ENCODE measurements at regions not wholly inside any gene's neighbourhood (a gene's known extent, or its start where the extent isn't known, plus 50 kb on each side); places are given as distances from the start of the nearest gene placed in this dataset.
"Not testable (repeated sequence)": the region's sequence is repeated elsewhere in the genome, so short reads cannot be mapped to it uniquely, and the experiment has no call there.

DNA sequence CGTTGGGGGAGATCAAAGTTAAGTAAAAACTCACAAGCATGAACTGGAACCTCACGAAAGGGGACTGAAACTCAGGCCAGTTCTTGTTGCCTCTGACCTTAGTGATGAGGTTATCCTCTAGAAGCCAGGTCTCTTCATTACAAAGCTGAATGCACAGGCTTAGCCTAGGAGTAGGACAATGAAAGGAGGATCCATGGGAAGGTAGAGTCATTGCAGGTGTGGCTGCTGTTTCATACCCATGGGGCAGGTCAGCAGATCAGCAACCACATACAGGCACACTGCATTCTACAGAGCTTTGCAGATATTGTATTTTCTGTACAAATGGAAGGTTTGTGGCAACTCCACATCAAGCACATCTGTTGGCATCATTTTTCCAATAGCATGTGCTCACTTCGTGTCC lies 341.3 kb upstream of the SOX9 start:
- no peaks in the 10 kb centered on the region for H3K9me3 ChIP-seq
- WGBS: 89% methylated on average over 3 of the region's 3 CpGs
- intact Hi-C loops (cut with DNase I): no loop called here

DNA sequence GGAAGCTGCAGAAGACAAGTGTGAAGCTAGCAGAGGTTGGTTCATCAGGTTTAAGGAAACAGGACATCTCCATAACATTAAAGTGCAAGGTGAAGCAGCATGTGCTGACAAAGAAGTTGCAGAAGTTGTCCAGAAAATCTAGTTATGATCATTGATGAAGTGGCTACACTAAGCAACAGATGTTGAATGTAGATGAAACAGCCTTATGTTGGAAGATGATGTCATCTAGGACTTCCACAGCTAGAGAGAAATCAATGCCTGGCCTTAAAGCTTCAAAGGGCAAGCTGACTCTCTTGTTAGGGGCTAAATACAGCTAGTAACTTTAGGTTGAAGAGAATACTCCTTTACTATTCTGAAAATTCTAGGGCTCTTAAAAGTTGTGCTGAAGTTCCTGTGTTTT lies 340.2 kb upstream of the SOX9 start:
- Histone ChIP-seq H3K4me3 (no peak overlapping the region), H3K36me3 (no peaks in the 10 kb centered on the region), H3K27ac (replicated peaks in 1 of 4) (no peak overlapping the region), H3K4me1 (no peaks in the 10 kb centered on the region), H3K27me3 (no peaks in the 10 kb centered on the region), H3K9me3 (no peaks in the 10 kb centered on the region)
- no peak for DNase-seq (ENCODE audit: extremely low spot score)
- intact Hi-C loops (cut with DNase I): no loop called here
- no peak for TF ChIP-seq EP300 (IDR thresholded peaks at IDR 0.05)
- TF ChIP-seq POLR2A (IDR thresholded peaks at IDR 0.05; ENCODE audit: low read depth): no peak
- TF ChIP-seq, protein P1, sequence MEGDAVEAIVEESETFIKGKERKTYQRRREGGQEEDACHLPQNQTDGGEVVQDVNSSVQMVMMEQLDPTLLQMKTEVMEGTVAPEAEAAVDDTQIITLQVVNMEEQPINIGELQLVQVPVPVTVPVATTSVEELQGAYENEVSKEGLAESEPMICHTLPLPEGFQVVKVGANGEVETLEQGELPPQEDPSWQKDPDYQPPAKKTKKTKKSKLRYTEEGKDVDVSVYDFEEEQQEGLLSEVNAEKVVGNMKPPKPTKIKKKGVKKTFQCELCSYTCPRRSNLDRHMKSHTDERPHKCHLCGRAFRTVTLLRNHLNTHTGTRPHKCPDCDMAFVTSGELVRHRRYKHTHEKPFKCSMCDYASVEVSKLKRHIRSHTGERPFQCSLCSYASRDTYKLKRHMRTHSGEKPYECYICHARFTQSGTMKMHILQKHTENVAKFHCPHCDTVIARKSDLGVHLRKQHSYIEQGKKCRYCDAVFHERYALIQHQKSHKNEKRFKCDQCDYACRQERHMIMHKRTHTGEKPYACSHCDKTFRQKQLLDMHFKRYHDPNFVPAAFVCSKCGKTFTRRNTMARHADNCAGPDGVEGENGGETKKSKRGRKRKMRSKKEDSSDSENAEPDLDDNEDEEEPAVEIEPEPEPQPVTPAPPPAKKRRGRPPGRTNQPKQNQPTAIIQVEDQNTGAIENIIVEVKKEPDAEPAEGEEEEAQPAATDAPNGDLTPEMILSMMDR (IDR thresholded peaks at IDR 0.05): no peak
- TF ChIP-seq POLR2AphosphoS5 (IDR thresholded peaks at IDR 0.05): no peak

More for the DNA sequence above, 341.3 kb upstream of the SOX9 start:
- Histone ChIP-seq H3K36me3 (no peaks in the 10 kb centered on the region), H3K27me3 (no peaks in the 10 kb centered on the region), H3K27ac (replicated peaks in 1 of 4) (no peak overlapping the region), H3K4me3 (no peak overlapping the region), H3K4me1 (no peaks in the 10 kb centered on the region)
- TF ChIP-seq EP300 (IDR thresholded peaks at IDR 0.05) (no peak), POLR2A (IDR thresholded peaks at IDR 0.05; ENCODE audit: low read depth) (no peak), POLR2AphosphoS5 (IDR thresholded peaks at IDR 0.05) (no peak)
- TF ChIP-seq, protein P1 (IDR thresholded peaks at IDR 0.05): no peak
- DNase-seq (ENCODE audit: extremely low spot score): no peak

DNA sequence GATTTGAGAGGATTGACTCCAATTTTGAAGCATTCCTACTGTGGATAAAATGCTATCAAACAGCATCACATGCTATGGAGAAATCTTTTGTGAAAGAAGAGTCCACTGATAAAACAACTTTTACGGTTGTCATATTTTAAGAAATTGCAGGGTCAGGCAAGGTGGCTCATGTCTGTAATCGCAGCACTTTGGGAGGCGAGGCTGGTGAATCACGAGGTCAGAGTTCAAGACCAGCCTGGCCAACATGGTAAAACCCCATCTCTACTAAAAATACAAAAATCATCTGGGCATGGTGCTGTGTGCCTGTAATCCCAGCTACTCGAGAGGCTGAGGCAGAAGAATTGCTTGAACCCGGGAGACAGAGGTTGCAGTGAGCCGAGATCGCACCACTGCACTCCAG lies 338.8 kb upstream of the SOX9 start:
- 94% methylated on average over 8 of the region's 8 CpGs for WGBS
- DNase-seq (ENCODE audit: extremely low spot score); H3K27ac ChIP-seq (replicated peaks in 1 of 4); intact Hi-C loops (cut with DNase I); H3K27me3 ChIP-seq; H3K9me3 ChIP-seq; H3K36me3 ChIP-seq; H3K4me1 ChIP-seq; H3K4me3 ChIP-seq: not testable (repeated sequence)

DNA sequence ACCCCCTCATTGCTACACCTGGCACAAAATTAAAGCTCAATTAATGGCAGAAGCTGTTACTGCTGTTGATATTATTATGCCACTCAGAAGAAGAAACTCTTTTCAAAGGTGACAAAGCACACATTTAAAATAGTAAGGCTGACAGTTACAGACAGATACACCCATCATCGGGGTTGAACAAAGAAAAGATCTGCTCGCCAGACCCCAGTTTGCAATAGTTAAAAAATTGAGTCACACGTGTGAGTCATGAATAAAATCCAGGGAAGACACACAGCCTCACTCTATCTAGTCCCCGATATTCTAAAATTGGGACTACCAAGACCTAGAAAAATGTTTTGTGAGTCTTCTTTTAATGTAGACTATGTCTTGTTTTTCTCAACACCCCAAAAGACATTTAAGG lies 330.0 kb upstream of the SOX9 start:
- Histone ChIP-seq H3K27me3 (peaks cover 0 to 8% (median 0%) of the 10 kb centered on the region in 4 donors), H3K4me3 (no peak overlapping the region), H3K36me3 (no peaks in the 10 kb centered on the region), H3K9me3 (no peaks in the 10 kb centered on the region), H3K27ac (replicated peaks in 1 of 4) (no peak overlapping the region), H3K4me1 (no peaks in the 10 kb centered on the region)
- intact Hi-C loops (cut with DNase I): no loop called here
- TF ChIP-seq POLR2A (IDR thresholded peaks at IDR 0.05; ENCODE audit: low read depth) (no peak), EP300 (IDR thresholded peaks at IDR 0.05) (no peak), POLR2AphosphoS5 (IDR thresholded peaks at IDR 0.05) (no peak)
- TF ChIP-seq, protein P1 (IDR thresholded peaks at IDR 0.05): no peak
- 78% methylated on average over 4 of the region's 4 CpGs for WGBS
- no peak for DNase-seq (ENCODE audit: extremely low spot score)

DNA sequence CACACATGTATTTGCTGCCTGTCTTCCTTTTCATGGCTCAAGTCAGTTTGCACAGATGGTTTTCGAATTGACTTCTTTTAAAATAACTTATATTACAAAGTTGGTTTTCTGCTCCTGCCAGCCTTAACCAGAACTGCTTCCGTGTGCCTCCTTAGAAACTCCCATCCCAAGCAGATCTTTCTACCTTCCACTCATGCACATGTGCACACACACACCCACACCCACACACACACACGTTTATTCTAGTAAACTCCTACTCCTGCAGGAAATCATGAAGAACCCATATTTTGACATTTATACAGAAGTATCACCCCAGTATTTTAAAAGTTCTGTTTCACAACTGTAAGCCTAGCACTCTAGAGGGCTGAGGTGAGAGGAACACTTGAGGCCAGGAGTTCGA lies 329.5 kb upstream of the SOX9 start:
- Histone ChIP-seq H3K4me1 (no peaks in the 10 kb centered on the region), H3K27me3 (peaks cover 0 to 8% (median 0%) of the 10 kb centered on the region in 4 donors), H3K27ac (replicated peaks in 1 of 4) (no peak overlapping the region), H3K9me3 (no peaks in the 10 kb centered on the region), H3K36me3 (no peaks in the 10 kb centered on the region), H3K4me3 (no peak overlapping the region)
- no peak for TF ChIP-seq POLR2A (IDR thresholded peaks at IDR 0.05; ENCODE audit: low read depth)
- TF ChIP-seq, protein P1 (IDR thresholded peaks at IDR 0.05): no peak
- TF ChIP-seq EP300 (IDR thresholded peaks at IDR 0.05): no peak
- TF ChIP-seq POLR2AphosphoS5 (IDR thresholded peaks at IDR 0.05): no peak
- intact Hi-C loops (cut with DNase I): no loop called here
- 82% methylated on average over 4 of the region's 4 CpGs for WGBS
- no peak for DNase-seq (ENCODE audit: extremely low spot score)
